HG02970 (cell line): ENCODE measurements at regions not wholly inside any gene's neighbourhood (a gene's known extent, or its start where the extent isn't known, plus 50 kb on each side); places are given as distances from the start of the nearest gene placed in this dataset.
"Not testable (repeated sequence)": the region's sequence is repeated elsewhere in the genome, so short reads cannot be mapped to it uniquely, and the experiment has no call there.

Experiments
- ATAC-seq: cut with Tn5 transposase; IDR thresholded peaks from one replicate; pipeline ENCODE4 v1.9.1; 2021; ENCODE audit warnings: mild to moderate bottlenecking, moderate library complexity, moderate number of reproducible peaks; ENCODE audit not compliant: unreplicated experiment, low FRiP score

DNA sequence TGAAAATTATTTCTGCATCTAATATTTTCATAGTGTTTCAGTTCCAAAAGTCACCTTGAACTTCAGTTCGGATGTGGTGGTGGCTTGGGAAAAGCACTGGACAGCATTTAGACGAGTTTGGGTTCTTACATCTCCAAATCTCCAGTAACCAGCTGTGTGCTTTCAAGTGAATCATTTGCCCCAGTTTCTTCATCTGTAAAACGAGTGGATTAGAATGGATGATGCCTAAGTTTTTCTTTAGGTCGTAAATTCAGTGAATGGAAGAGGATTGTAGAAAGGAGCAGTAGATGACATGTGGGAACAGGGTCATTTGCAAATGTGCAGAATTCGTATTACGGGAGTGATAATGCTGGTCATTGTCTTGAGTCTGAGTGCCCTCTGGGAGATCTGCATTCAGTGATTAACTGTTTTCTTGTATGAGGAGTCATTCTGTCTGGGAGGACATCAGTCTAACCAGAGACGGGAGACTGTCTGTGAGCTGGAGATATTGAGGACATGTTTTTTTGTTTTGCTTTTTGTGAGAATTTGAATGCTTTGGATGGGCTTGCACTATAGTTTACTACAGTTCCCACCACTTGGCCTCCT, 641.6 kb upstream of the TBL1XR1 start:
- ATAC-seq, result no peak

DNA sequence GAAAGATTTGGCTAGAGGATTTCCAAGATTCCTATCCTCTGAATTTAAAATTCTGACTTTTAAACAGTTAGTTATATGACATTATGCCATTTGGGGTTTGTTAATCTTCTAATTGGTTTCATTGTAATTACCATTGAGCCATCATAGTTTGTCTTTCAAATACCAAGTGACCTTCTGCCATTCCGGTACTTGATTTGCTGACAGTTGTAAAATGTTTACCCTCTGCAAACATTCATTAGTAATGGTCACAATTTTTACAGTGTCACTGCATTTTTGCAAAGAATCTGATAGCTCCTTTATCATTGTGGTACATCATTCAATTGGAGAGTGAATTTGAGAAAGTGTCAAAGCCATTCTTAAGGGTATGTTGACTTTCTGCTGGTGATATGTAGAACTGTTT, 645.0 kb upstream of the TBL1XR1 start:
- no peak for ATAC-seq

DNA sequence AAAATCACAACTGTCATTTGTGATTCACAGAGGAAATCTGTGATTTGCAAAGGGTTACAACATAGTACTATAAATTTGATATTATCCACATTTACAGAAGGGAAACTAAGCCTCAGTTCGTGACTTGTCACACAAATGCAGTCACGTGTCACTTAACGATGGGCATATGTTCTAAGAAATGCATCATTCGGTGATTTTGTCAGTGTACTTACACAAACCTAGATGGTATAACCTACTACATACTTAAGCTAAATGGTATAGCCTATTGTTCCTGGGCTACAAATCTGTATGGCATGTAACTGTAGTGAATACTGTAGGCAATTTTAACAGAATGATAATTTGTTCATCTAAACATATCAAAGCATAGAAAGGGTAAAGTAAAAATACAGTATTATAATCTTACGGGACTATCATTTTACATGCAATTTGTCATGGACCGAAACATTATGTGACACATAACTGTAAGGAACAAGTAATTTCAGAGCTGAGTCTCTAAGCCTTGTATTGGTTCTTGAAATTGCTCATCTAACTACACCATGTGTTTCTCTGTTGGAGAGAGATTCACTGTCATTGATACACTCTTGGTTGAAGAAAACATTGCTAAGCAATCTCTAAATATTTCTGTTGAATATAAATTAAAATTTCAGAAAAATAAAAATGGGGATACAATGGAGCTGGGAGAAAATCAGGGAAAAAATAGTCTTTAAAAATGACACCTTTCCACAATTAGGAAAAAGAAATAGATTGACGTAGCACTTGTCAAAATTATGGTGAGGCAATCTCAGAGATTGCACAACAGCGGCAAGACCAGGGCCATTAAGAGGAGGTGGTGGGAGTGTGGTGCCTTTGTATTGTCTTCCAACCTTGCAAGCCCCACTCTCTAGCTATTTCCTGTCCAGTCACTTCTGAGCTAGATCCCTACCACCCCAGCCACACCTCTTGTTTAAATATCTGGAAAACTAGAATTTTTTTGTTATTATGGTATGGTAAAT, 645.8 kb upstream of the TBL1XR1 start:
- no peak for ATAC-seq

DNA sequence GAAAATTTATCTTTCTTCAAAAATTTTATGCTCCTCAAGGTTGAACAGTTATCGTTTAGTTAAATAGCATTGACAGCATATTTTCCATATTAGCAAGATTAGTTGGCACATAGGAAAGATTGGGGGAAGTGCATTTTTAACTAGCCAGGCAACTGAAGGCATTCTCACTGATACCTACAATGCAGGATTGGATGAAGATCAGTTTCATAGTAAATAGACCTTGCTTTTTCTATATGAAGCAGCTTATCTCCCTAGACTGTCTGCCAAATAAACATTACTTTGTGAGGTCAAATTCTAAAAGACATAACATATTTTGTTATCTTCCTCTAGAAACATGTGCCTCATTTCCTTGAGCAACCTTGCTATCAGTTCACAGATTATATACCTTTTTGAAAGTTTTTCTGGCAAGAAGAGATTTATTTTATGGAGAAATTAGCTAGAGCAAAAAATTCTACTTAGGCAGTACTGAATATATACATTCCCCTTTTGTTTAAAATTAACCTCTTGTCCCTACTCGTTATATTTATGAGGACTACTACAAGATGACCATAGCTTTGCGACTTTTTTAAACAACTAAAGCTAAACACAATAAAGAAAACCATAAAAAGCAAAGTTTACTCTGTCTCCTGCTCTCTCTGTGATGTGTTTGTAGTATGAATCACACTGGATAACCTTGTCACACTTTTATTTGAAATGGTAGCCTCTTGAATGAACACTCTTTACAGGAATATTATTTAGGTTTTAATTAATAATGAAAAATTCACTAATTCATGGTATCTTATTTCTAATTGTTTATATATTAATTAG, 654.9 kb upstream of the TBL1XR1 start:
- ATAC-seq, result no peak

DNA sequence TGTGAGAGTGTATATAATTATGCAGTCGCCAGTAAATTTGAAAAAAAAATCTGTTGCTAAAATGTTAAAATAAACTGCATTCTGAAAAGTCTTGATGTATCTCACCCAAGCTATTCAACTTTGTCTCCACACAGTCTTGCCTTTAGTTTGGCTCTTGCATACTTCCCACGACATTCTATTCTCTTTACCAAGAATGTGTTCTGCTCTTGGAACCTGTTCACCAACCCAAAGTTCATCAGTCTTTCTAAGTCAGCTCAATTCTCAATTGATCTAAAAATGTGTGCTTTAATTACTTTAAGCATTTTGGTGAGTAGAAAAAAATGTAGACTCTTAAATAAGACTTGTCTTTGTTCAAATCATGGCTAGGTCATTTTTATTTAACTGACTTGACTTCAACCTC, 657.7 kb upstream of the TBL1XR1 start:
- no peak for ATAC-seq

DNA sequence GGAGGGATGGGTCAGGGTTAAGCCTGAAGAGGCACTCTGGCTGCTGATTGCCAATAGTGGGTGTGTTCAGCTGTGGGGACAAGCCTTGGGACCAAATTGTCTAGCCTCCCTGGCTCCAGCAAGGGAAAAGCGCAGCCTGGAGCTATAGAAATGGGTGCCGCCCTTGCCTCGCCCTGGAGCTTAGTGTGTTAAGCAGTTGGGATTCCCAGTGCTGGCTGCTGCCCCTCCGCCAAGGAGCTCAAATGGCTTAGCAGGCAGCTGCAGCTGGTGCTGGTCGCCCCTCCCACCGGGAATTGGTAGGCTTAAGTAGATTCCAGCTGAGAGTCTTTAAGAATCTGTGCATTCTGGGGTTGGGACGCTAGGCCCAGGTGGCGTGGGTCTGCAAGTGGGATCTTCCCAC, 662.9 kb upstream of the TBL1XR1 start:
- no peak for ATAC-seq

DNA sequence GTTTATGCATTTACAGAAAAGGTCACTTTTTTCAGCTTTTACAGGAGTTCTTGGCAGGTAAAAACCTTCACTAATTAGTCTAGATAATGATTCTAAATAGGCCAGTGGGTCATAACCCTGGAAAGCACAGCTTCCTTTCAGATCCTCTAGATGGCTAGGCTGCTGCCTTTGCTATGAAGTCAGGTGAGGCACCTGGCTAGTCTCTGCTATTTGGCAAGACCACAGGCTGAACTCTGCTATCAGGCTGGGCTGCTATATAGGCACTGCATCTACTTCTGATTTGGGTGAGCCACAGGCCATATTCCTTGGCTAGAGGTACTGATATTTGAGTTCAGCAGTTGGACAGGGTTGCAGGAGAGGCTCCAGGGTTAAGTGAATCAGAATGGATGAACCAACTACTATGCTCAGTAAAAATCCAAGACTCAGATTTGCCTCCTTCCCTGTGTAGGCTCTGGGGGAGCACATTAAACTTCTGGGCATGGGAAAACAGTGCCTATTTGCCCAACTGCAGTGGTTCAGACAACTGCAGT, 665.7 kb upstream of the TBL1XR1 start:
- ATAC-seq, result no peak

DNA sequence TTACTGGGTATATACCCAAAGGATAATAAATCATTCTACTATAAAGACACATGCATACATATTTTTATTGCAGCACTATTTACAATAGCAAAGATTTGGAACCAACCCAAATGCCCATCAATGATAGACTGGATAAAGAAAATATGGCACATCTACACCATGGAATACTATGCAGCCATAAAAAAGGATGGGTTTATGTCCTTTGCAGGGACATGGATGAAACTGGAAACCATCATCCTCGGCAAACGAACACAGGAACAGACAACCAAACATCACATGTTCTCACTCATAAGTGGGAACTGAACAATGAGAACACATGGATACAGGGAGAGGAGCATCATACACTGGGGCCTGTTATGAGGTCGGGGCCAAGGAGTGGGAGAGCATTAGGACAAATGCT, 665.0 kb upstream of the KCNMB2 start:
- not testable (repeated sequence) for ATAC-seq

DNA sequence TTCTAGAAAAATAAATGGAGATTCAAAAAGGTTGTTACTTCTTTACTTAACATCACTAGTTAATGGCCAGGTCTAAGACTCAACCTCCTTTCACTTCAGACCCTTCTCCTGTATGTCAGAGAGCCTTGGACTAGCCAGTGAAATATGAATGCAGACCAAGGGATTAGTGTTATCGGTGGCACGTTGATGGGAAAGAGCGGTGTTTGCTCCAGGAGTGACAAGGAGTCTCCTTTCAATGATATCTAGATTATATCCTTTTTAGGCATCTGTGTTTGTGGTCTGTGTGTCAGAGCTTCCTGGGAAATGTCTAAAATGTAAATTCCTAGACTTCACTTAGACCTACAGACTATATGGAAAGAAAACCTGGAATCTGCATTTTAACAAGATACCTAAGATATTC, 658.0 kb upstream of the KCNMB2 start:
- no peak for ATAC-seq

DNA sequence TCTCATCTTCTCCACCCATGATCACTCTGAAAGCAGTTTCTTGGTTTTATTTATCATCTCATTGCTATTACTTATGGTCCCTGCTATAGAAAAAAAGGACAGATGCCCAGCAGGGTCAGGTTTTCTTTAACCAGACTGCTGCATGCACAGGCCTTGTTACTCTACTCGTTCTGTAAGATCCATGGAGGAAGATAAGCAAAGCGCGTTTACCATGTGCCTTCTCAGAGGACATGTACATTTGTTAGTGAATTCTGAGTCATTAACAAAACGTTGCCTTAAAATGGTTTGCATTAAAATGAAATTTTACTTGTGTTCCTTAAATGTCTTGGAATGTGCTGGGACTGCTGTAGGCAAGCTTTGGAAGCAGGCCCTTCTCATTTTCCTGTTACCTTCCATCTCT, 657.3 kb upstream of the KCNMB2 start:
- ATAC-seq, result no peak

DNA sequence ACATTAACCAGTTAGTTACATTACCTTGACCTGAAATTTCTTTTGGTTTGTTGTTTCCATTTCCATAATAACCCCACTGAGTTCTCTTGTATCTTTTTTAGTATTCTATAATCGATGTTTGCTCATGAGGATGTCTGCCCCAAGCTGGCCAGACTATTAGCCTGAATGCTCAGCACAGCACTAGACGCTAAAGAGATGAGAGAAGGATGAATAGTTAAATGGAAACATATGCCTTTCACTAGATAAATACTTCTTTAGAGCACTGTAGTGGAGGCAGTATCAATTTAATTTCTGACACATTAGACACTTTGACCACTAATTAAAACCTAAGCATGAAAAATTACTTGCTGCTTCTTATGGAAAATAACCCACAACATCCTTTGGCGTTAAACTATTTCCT, 654.9 kb upstream of the KCNMB2 start:
- ATAC-seq, result no peak

DNA sequence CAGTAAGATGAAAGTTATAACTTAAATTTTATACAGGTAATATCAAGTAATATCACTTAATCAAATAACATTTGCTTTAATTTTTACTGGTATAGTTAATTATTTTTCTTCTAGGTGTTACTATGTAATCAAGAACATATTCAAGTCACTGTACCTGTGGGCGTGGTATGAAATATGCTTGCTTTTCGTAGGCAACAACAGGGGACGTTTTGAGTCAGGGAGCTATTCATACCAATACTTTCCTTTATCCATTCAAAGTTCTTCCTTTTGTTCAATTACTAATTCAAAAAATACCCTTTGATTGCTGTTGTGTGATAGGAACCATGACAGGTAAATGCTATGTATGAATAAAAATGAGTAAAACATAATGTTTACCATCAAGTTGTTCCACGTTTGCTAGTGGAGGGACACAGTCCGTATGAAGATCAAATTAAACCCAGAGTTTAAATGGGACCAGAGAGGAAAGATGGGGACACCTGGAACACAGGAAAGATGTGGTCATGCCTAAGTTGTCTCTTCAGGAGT, 654.0 kb upstream of the KCNMB2 start:
- ATAC-seq, result no peak

DNA sequence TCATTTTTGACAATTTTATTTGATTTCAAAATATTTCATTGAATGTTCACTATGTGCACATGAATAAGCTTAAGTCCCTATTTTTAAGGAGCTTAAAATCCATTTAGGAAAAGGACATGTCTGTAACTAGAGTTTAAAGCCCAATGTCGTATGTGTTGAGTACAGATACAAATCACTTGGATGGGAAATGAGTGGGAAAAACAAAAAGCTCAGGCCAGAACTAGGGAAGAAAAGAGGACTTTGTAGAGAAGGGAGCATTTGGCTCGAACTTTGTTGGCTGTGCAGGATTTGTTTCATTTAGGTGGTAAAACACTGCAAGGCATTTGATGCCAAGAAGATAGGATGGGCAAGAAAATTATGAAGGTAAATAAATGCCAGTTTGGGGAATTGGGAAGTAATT, 653.1 kb upstream of the KCNMB2 start:
- ATAC-seq, result no peak

DNA sequence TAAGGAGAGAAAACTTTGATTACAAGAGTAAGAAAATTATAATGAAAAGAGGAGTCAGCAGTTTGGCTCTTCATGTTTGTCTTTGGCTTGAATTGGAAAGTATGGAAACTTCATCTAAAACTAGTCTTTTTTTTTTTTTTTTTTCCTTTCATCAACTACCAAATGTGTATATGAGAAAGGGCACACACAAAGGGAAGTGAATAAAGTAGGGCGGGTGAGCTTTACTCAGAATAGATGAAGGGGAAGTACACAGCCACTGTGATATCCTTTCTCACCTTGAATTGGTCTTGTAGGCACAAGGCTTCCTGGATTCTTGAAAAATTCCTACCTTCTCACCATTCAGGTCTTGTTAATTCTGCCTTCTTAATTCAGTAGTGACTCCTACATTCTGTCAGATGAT, 652.3 kb upstream of the KCNMB2 start:
- ATAC-seq, result no peak

DNA sequence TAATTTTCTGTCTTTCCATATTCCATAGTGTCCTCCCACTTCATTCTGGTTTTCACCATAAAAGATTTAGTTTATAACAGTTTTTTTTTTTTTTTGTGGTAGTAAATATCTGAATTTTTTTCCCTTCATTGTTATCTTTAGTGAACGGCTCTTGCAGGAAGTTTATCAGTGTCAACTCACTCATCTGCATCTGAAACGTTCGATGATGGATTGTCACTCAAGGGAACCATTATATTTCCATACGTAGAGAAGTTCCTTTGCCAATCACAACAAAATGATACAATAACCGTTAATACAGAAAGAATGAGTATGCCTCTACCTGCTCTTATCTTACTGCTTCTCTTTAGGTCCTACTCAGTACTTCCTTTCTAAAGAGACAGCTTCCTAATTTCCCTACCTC, 651.2 kb upstream of the KCNMB2 start:
- ATAC-seq, result no peak

DNA sequence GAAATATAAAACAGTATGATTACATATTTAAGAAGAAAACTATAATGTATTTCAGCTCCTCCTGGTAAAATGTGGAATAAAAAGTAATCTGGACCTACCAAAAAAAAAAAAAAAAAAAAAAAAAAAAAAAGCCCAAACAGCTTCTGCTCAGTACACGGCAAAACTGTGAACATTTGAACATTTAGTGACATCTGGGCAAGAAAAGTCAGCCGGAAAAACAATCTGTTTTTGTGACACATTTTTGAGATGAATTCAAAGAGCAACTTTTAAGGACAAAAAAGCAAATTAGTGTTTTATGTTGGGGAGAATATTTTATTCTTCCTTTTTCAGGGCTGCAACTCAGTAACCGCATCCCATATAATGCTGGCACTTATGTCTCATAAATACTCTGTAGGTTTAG, 649.7 kb upstream of the KCNMB2 start:
- no peak for ATAC-seq

DNA sequence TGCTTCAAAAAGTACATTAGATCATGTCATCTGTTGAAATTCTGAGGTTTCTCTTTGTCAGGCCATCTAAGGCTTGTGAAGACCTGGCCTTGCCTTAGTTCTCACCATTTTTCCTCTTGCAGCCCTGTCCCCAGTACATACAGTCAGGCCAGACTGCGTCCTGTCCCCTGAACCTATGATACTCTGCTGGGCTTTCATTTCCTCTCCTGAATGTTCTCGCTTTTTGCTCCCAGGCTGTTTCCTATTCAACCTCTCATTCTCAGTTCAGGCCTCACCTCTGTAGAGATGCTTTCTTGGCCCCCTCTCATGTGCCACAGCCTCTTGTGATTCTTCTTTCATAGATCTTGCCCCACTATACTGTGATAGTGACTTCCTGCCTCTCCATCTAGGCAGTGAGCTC, 648.8 kb upstream of the KCNMB2 start:
- ATAC-seq, result no peak

DNA sequence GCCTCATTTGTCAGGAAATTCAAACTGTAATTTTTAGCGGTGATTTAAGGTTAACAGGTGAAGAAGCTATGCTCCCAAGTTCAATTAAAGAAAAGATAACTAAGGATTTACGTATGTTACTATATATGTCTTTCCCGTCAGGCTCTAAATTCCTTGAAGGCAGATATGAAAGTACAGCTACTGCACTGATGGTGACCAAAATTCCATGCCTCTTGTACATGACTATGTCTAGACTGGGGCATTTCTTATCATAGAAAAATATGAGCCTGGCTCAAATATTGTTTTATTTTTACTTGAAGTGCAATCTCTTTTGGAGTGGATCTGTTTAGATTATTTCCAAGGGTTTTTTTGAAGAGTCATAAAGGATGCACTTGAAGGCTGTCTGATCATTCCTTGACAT, 647.1 kb upstream of the KCNMB2 start:
- no peak for ATAC-seq

DNA sequence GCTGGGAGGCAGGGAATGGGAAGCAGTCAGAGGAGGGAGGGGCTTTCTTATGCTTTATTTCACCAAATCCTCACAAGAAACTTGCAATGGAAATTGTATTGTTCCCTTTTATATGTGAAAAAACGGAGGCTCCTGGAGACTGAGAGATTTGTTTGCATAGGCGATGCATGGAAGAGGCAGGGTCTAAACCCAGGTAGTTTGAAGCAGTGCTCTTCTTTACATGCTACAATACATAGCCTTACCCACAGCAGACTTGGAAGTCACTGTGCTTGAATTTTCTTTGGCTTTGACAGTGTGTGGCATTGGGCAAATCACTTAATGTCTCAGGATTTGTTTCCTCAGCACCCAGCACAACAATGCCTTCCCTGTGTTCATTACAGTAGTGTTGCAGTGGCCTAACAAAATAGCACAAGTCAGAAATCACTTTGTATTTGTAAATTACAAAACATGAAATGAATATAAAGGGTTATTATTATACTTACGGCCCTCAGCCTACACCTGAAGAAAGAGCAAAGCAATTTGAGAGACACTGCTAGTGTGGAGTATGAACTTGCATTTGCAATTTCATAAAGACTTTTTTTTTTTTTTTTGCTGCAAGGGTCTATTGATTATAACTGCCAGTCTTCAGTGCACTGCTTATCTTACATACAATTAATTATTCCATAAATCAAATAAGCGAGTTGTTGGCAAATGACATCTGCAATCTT, 646.4 kb upstream of the KCNMB2 start:
- no peak for ATAC-seq

DNA sequence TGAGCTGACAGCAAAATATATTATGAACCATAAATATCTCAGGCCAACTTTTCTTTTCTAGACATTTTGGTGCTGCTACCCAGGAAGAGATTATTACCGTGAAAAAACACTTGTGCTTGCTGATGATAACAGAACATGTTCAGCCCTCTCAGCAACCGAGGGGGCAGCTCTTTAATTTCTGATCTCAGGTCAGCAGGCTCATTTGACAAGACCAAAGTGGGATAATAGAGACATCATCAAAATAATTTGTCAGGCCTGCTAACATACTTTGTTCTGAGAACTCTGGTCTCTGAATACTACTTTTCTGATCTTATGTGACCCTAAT, 645.9 kb upstream of the KCNMB2 start:
- no peak for ATAC-seq
